NCI-H2081 (cell line): ENCODE measurements at regions not wholly inside any gene's neighbourhood (a gene's known extent, or its start where the extent isn't known, plus 50 kb on each side); places are given as distances from the start of the nearest gene placed in this dataset.
"Not testable (repeated sequence)": the region's sequence is repeated elsewhere in the genome, so short reads cannot be mapped to it uniquely, and the experiment has no call there.

Source experiments
- DNase-seq, 2 experiments: peaks; one replicate each; lab custom pipeline; 2025; lab: John Stamatoyannopoulos, UW

DNA sequence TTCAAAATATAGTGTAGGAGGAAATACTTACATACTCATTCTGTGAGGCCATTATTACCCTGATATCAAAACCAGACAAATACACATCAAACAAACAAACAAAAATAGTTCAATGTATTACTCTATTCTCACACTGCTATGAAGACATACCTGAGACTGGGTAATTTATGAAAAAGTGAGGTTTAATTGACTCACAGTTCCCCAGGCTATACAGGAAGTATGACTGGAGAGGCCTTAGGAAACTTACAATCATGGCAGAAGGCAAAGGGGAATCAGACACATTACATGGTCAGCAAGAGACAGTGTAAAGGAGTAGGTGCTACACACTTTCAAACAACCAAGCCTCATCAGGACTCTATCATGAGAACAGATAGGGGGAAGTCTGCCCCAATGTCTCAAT, 1023.2 kb downstream of the TMTC2 start:
- no peak for DNase-seq

- no peak for DNase-seq
Measured at GRCh38 chr12:83700838-83701237, 1014.1 kb downstream of the TMTC2 start.

DNA sequence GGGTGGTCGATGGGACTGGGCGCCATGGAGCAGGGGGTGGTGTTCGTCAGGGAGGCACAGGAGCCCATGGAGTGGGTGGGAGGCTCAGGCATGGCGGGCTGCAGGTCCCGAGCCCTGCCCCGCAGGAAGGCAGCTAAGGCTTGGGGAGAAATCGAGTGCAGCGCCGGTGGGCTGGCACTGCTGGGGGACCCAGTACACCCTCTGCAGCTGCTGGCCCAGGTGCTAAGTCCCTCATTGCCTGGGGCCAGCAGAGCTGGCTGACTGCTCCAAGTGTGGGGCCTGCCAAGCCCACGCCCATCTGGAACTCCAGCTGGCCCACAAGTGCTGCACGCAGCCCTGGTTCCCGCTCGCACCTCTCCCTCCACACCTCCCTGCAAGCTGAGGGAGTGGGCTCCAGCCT, 1009.6 kb downstream of the TMTC2 start:
- not testable (repeated sequence) for DNase-seq

DNA sequence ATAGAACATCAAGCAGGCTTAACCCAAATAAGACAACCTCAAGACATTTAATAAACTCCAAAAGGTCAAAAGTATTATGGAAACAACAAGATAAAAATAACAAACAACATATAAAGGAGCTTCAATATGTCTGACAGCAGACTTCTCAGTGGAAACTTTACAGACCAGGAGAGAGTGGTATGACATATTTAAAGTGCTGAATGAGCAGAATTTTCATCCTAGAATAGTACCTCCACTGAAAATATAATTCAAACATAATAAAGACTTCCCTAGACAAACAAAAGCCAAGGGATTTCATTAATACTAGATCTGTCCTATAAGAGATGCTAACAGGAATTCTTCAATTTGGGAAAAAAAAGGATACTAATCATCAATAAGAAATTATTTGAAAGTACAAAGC, 1005.0 kb downstream of the TMTC2 start:
- DNase-seq: no peak

GRCh38 chr12:83690465-83690864, 1003.8 kb downstream of the TMTC2 start:
- no peak for DNase-seq

DNA sequence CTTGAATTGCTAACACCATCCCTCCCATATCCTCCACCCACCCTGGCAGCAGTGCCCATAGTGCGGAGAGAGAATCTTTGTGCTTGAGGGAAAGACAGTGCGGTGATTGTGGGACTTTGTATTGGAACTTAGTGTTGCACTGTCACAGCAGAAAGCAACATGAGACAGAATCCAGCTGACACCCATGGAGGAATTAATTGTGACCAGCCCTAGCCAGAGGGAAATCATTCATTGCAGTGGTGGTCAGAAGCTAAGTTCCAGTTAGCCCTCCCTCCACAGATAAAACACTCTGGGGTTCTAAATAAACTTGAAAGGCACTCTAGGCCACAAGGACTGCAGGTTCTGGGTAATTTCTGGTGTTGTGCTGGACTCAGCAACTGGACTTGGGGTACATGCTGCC, 1002.6 kb downstream of the TMTC2 start:
- no peak for DNase-seq

DNA sequence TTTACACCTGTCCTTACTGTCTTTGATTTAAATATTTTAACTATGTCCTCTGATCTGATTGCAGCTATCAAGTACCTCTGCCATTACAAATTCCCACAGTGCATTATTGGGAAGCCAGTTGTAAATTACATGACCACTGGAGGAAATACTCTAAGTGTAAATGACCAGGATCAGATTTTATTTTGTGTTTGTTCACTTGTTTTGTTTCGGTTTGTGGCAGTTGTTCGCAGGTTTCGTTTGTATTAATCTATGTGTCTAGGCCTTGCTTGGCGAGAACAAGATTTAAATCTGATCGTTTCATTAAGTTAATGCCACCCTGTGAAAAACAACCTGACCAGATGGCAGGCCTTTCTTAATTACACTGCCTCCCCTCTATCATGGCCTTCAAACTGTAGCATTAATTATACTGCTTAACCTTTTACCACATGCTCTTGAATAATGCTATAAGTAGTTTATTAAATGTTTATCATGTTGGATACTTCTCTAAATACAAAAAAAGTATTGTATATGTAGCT, 990.1 kb downstream of the TMTC2 start:
- no peak for DNase-seq

- no peak for DNase-seq
Measured at GRCh38 chr12:83666690-83667089, 980.0 kb downstream of the TMTC2 start.

- DNase-seq: no peak
Measured at GRCh38 chr12:83665634-83666218, 979.0 kb downstream of the TMTC2 start.

DNA sequence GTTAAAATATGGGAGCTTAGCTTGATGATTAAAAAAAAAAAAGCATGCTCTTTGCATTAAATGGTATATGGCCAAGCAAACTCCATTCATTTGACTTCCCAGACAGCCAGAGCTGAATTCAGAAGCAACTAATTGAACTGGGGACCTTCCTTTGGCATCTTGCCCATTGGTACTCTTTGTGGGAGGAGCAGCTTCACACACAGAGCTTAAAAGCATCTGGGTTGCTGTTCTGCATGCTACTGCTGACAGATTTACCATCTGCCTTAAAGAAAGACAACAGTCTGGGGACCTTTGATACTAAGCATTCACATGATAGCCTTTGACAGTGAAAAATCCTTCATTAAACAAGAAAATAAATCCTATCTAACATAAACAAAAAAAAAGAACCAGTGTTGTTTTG, 977.9 kb downstream of the TMTC2 start:
- peak; percentile 49 to 80 for DNase-seq

DNA sequence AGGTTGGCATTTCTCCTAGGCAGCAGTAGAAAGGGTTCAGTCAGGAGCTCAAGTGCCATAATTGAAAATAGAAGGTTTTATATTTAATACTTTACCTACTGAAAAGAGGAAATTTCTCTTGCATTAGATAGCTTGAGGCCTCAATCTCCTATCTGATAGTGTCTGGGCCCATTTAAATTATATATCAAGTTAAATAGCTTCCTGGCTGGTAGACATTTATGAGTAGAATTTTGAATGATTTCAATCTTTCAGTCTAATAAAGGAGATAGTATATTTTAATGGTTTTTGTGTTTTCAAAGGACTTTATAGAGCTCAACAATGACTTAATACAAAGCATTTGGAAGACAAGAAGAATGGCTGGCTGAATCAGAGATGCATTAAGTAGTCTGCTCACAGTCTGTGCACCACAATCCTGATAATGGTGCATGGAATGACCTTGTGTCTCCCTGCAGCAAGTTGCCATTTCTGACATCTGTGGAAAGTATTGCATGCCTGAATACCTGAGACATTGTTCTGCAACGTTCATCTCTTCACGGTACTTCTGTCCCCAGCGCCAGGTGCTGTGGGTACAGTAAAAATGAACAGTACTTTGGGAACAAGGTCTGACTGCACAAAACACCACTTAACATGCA, 974.1 kb downstream of the TMTC2 start:
- no peak for DNase-seq

GRCh38 chr12:83659321-83659720, 972.6 kb downstream of the TMTC2 start:
- no peak for DNase-seq

DNA sequence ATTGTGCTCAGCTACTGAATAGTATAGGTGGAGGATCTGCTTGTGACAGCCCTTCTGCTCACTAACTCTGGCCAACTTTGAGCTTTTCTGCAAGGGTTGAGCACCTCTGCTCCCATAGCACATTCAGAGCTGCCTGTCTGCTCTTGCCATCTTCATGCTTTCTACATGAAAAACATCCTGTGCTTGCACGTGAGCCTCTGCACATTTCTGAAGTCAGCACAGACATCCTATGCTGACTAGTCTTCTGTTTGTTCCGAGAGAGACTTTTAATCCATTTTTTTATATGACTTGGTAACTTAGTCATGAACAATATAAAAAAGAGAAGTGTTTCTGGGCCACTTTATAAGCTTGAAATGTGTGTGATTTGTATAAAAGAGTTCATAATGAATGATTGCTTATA, 969.3 kb downstream of the TMTC2 start:
- no peak for DNase-seq

DNA sequence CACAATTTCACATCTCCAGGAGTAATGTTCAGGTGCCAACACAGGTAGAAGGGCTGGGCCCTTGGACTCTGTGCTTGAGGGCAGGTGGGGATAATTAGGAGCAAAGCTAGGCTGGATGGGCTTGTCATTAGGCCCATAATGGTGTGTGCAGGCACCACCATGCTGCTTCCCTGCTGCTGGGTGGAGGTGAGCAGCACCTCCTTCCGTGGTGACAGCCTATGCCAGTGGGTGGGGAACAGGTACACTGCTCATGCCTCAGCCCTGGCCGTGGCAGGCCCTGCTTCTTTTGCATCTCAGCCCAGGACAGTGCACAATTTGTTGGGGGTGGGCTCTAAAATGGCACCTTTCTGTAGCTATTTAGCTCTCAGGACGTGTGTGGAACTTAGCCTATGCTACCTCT, 955.5 kb downstream of the TMTC2 start:
- no peak for DNase-seq

DNA sequence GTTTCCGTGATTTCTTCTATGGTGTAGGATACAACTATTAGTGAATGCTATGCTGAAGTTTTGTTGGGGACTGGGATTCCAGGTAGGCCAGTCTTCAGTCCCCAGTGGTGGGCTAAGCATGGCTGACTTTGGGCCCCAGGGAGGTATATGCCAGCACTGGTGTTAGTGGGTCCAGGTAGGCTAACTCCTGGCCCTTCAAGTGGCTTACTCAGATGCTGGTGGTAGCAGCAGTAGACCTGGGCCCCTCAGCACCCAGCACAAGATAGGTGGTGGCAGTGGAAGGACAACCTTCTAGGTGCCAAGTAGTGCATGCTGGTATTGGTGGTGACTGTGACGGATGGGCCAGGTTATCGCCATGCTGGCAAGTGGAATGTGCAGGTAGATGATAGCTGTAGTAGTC, 955.1 kb downstream of the TMTC2 start:
- DNase-seq: no peak

- DNase-seq: no peak
Measured at GRCh38 chr12:83634726-83635267, 948.1 kb downstream of the TMTC2 start.

GRCh38 chr12:83630526-83630925, 943.8 kb downstream of the TMTC2 start:
- no peak for DNase-seq

DNA sequence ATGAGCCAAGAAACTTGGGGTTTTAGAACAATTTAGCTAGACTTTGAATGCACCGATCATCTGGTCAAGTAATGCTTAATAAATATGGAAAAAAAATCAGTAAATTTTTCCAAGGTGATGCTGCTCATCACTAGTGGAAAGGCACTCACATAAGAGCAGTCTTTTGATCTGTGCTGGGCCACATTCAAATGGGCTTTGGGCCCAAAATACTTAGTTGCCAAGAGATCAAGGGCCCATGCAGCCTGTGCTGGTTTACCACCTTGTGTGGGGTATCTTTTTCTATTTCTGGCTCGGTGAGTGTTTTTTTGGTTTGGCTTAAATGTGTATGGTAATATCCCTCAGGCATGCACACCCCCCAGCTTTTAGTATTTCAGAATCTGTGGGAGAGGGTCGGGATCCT, 943.2 kb downstream of the TMTC2 start:
- DNase-seq: no peak

- DNase-seq: no peak
Measured at GRCh38 chr12:83622205-83622604, 935.5 kb downstream of the TMTC2 start.

- no peak for DNase-seq
Measured at GRCh38 chr12:83619973-83620372, 933.3 kb downstream of the TMTC2 start.

- DNase-seq: no peak
Measured at GRCh38 chr12:83615152-83615551, 928.4 kb downstream of the TMTC2 start.

GRCh38 chr12:83613586-83614110, 926.9 kb downstream of the TMTC2 start:
- no peak for DNase-seq

DNA sequence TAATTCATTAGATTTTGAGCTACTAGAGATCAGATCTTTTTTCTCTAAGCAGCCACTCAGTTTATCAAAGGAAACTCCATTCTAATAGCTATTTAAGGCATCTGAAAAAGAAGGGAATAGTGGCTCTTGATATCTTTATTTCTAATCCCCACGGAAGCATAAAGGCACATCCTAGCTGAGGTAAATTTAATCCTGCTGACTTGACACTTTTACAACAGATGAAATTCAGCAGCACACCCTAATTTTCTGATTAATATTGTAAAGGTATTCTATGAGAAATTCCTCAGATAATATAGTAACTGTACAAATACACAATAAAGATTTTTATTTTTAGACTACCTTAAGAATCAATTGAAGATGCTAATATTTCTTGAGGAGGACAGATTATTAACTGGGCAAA, 916.4 kb downstream of the TMTC2 start:
- no peak for DNase-seq

- DNase-seq: no peak
Measured at GRCh38 chr12:83575326-83575725, 888.6 kb downstream of the TMTC2 start.
